ENCODE measurements at regions not wholly inside any gene's neighbourhood (a gene's known extent, or its start where the extent isn't known, plus 50 kb on each side); places are given as distances from the start of the nearest gene placed in this dataset.

GRCh38 chr2:190791976-190792575, 88.5 kb upstream of the GLS start:
- H3K9me3 Mint-ChIP-seq, result no peaks in the 10 kb centered on the region
- H3K27me3 Mint-ChIP-seq (ENCODE audit: insufficient read depth), result peaks cover 1% of the 10 kb centered on the region; the same call in 1 of the 2 replicates
- no peak for DNase-seq
- no peak for TF ChIP-seq CTCF (IDR thresholded peaks at IDR 0.05)
- H3K4me3 Mint-ChIP-seq, result peak overlapping the region; percentile 71
- peak overlapping the region; percentile 75 for H3K27ac Mint-ChIP-seq
- peaks cover 40% of the 10 kb centered on the region for H3K4me1 Mint-ChIP-seq (ENCODE audit: low read depth)
- no peaks in the 10 kb centered on the region for H3K36me3 Mint-ChIP-seq (ENCODE audit: low read depth)

- DNase-seq, result no peak
- Mint-ChIP-seq H3K27me3 (ENCODE audit: insufficient read depth) (peaks cover 1% of the 10 kb centered on the region; the same call in 1 of the 2 replicates), H3K36me3 (ENCODE audit: low read depth) (no peaks in the 10 kb centered on the region), H3K4me1 (ENCODE audit: low read depth) (peaks cover 40% of the 10 kb centered on the region), H3K4me3 (no peak overlapping the region), H3K27ac (no peak overlapping the region), H3K9me3 (no peaks in the 10 kb centered on the region)
- no peak for TF ChIP-seq CTCF (IDR thresholded peaks at IDR 0.05)
These were observed 87.4 kb upstream of the GLS start for GRCh38 chr2:190792956-190793888.

DNA sequence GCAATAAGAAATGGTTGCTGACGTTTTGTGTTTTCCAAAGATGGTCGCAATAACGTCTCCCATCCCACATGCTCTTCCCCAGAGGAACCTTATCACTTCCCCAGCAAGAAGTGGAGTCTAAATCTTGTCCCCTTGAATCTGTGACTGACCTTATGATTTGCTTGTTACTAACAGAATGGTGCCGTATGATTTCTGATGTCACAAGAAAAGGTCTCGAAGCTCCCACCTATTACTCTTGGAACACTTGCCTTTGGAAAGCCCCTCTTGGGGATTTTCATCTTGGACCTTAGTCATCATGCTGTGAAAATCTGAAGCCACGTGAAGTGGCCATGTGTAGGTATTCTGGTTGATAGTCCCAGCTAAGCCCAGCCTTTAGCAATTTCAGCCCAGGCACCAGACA, 86.2 kb upstream of the GLS start:
- Mint-ChIP-seq H3K4me1 (ENCODE audit: low read depth) (peaks cover 40% of the 10 kb centered on the region), H3K9me3 (no peaks in the 10 kb centered on the region), H3K36me3 (ENCODE audit: low read depth) (no peaks in the 10 kb centered on the region), H3K4me3 (no peak overlapping the region), H3K27ac (no peak overlapping the region), H3K27me3 (ENCODE audit: insufficient read depth) (peaks cover 1% of the 10 kb centered on the region; the same call in 1 of the 2 replicates)
- no peak for TF ChIP-seq CTCF (IDR thresholded peaks at IDR 0.05)
- no peak for DNase-seq

- no peak overlapping the region for H3K27ac Mint-ChIP-seq
- H3K4me3 Mint-ChIP-seq, result no peak overlapping the region
These were observed 85.8 kb upstream of the GLS start for GRCh38 chr2:190794790-190795189.

GRCh38 chr2:190795686-190796085, 84.9 kb upstream of the GLS start:
- Mint-ChIP-seq H3K27ac (no peak overlapping the region), H3K36me3 (ENCODE audit: low read depth) (no peaks in the 10 kb centered on the region), H3K4me3 (no peak overlapping the region), H3K27me3 (ENCODE audit: insufficient read depth) (peaks cover 1% of the 10 kb centered on the region; the same call in 1 of the 2 replicates), H3K4me1 (ENCODE audit: low read depth) (peaks cover 35% of the 10 kb centered on the region), H3K9me3 (no peaks in the 10 kb centered on the region)
- no peak for DNase-seq
- no peak for TF ChIP-seq CTCF (IDR thresholded peaks at IDR 0.05)

More at GRCh38 chr2:190794790-190795189, 85.8 kb upstream of the GLS start:
- H3K4me1 Mint-ChIP-seq (ENCODE audit: low read depth), result peaks cover 37% of the 10 kb centered on the region
- peaks cover 1% of the 10 kb centered on the region; the same call in 1 of the 2 replicates for H3K27me3 Mint-ChIP-seq (ENCODE audit: insufficient read depth)
- no peaks in the 10 kb centered on the region for H3K36me3 Mint-ChIP-seq (ENCODE audit: low read depth)
- H3K9me3 Mint-ChIP-seq, result no peaks in the 10 kb centered on the region
- no peak for TF ChIP-seq CTCF (IDR thresholded peaks at IDR 0.05)
- no peak for DNase-seq
